Naive thymus-derived CD8-positive, alpha-beta T cell (primary cell): ENCODE measurements at regions not wholly inside any gene's neighbourhood (a gene's known extent, or its start where the extent isn't known, plus 50 kb on each side); places are given as distances from the start of the nearest gene placed in this dataset.

Source experiments
- ATAC-seq, 2 donors: fragments of 150-1000 bp; cut with Tn5 transposase in 1 of 2; sonication (Bioruptor Pico), chemical (Tn5 transposase) in 1 of 2; 1 replicate in 1 of 2; 2 replicates in 1 of 2; pipeline ENCODE4 v1.10.0; 2021; ENCODE audit warnings: mild to moderate bottlenecking in 2 of 2, moderate library complexity in 2 of 2
- POLR2A ChIA-PET: fragments of 350-600 bp; sonication (Branson Sonifier 250); formaldehyde crosslinking; loops from one replicate; lab custom pipeline; 2021; ENCODE audit warnings: antibody characterized with exemption; lab: Charles Lee
- DNase-seq, 10 donors: peaks; one replicate each; pipeline versions ENCODE4 v3.0.0 to v3.0.0-alpha.2; 2020 to 2022
- H3K27ac Mint-ChIP-seq, 10 donors: one replicate each; pipeline ENCODE4 v1.8.0; 2020 to 2022; ENCODE audit warnings: mild to moderate bottlenecking in 10 of 10, mixed read lengths in 10 of 10, moderate library complexity in 4 of 10, inconsistent platforms in 1 of 10
- H3K27me3 Mint-ChIP-seq, 5 donors: one replicate each; pipeline ENCODE4 v1.8.0; 2021 to 2022; ENCODE audit warnings: mixed read lengths in 5 of 5
- H3K36me3 Mint-ChIP-seq, 3 donors: one replicate each; pipeline ENCODE4 v1.8.0; 2020 to 2022; ENCODE audit warnings: mixed read lengths in 3 of 3, mild to moderate bottlenecking in 2 of 3, inconsistent platforms in 1 of 3
- H3K4me1 Mint-ChIP-seq, 4 donors: one replicate each; pipeline ENCODE4 v1.8.0; 2021 to 2022; ENCODE audit warnings: mixed read lengths in 4 of 4
- H3K4me3 Mint-ChIP-seq, 10 donors: one replicate each; pipeline ENCODE4 v1.8.0; 2020 to 2022; ENCODE audit warnings: mild to moderate bottlenecking in 10 of 10, mixed read lengths in 10 of 10, moderate library complexity in 6 of 10, inconsistent platforms in 1 of 10
- H3K9me3 Mint-ChIP-seq, 9 donors: one replicate each; pipeline ENCODE4 v1.8.0; 2020 to 2022; ENCODE audit warnings: mixed read lengths in 9 of 9, mild to moderate bottlenecking in 3 of 9, inconsistent platforms in 1 of 9, moderate library complexity in 1 of 9

GRCh38 chr17:71530248-71530647 is 590.6 kb upstream of the SOX9 start:
- Mint-ChIP-seq H3K27me3 (no peaks in the 10 kb centered on the region), H3K4me3 (no peak overlapping the region), H3K36me3 (no peaks in the 10 kb centered on the region), H3K9me3 (peaks cover 0 to 16% (median 3%) of the 10 kb centered on the region in 9 donors), H3K27ac (no peak overlapping the region), H3K4me1 (no peaks in the 10 kb centered on the region)
- ATAC-seq (no peak), DNase-seq (no peak)
- POLR2A ChIA-PET = no interaction called here

- Mint-ChIP-seq H3K4me1 (no peaks in the 10 kb centered on the region), H3K9me3 (peaks cover 0 to 31% (median 0%) of the 10 kb centered on the region in 9 donors), H3K36me3 (no peaks in the 10 kb centered on the region), H3K27ac (no peak overlapping the region), H3K27me3 (no peaks in the 10 kb centered on the region), H3K4me3 (no peak overlapping the region)
- POLR2A ChIA-PET = no interaction called here
- ATAC-seq (no peak), DNase-seq (no peak)
Measured at GRCh38 chr17:71535321-71535720, 585.5 kb upstream of the SOX9 start.

GRCh38 chr17:71546419-71546818 is 574.4 kb upstream of the SOX9 start:
- peaks cover 0 to 23% (median 0%) of the 10 kb centered on the region in 9 donors for H3K9me3 Mint-ChIP-seq
- ATAC-seq (no peak), DNase-seq (no peak)
- no peak overlapping the region for H3K4me3 Mint-ChIP-seq
- H3K36me3 Mint-ChIP-seq = no peaks in the 10 kb centered on the region
- POLR2A ChIA-PET = no interaction called here
- H3K27me3 Mint-ChIP-seq = peaks cover 0 to 3% (median 0%) of the 10 kb centered on the region in 5 donors
- H3K27ac Mint-ChIP-seq = no peak overlapping the region
- no peaks in the 10 kb centered on the region for H3K4me1 Mint-ChIP-seq

GRCh38 chr17:71547904-71548303 is 572.9 kb upstream of the SOX9 start:
- no peaks in the 10 kb centered on the region for H3K4me1 Mint-ChIP-seq
- H3K9me3 Mint-ChIP-seq = peaks cover 0 to 24% (median 0%) of the 10 kb centered on the region in 9 donors
- H3K27me3 Mint-ChIP-seq = peaks cover 0 to 3% (median 0%) of the 10 kb centered on the region in 5 donors
- H3K36me3 Mint-ChIP-seq = no peaks in the 10 kb centered on the region
- no peak overlapping the region for H3K27ac Mint-ChIP-seq
- no peak for ATAC-seq
- POLR2A ChIA-PET = no interaction called here
- DNase-seq = no peak
- no peak overlapping the region for H3K4me3 Mint-ChIP-seq

- Mint-ChIP-seq H3K4me1 (no peaks in the 10 kb centered on the region), H3K27me3 (peaks cover 0 to 3% (median 0%) of the 10 kb centered on the region in 5 donors), H3K4me3 (no peak overlapping the region), H3K9me3 (peaks cover 0 to 21% (median 0%) of the 10 kb centered on the region in 9 donors), H3K36me3 (no peaks in the 10 kb centered on the region), H3K27ac (no peak overlapping the region)
- ATAC-seq = no peak
- POLR2A ChIA-PET = no interaction called here
- DNase-seq = no peak
Measured at GRCh38 chr17:71548540-71549190, 572.2 kb upstream of the SOX9 start.

- DNase-seq = no peak
- Mint-ChIP-seq H3K4me1 (no peaks in the 10 kb centered on the region), H3K9me3 (peaks cover 0 to 20% (median 0%) of the 10 kb centered on the region in 9 donors), H3K27me3 (peaks cover 0 to 2% (median 0%) of the 10 kb centered on the region in 5 donors), H3K27ac (no peak overlapping the region), H3K36me3 (no peaks in the 10 kb centered on the region), H3K4me3 (no peak overlapping the region)
- ATAC-seq = no peak
- POLR2A ChIA-PET = no interaction called here
Measured at GRCh38 chr17:71550675-71551074, 570.1 kb upstream of the SOX9 start.

GRCh38 chr17:71553381-71553780 is 567.4 kb upstream of the SOX9 start:
- no peaks in the 10 kb centered on the region for H3K4me1 Mint-ChIP-seq
- H3K27me3 Mint-ChIP-seq = peaks cover 0 to 2% (median 0%) of the 10 kb centered on the region in 5 donors
- no peak overlapping the region for H3K27ac Mint-ChIP-seq
- DNase-seq (no peak), ATAC-seq (no peak)
- no peaks in the 10 kb centered on the region for H3K36me3 Mint-ChIP-seq
- no peak overlapping the region for H3K4me3 Mint-ChIP-seq
- H3K9me3 Mint-ChIP-seq = peaks cover 0 to 18% (median 6%) of the 10 kb centered on the region in 9 donors
- POLR2A ChIA-PET = no interaction called here

- H3K4me3 Mint-ChIP-seq = no peak overlapping the region
- POLR2A ChIA-PET = no interaction called here
- ATAC-seq = no peak
- H3K36me3 Mint-ChIP-seq = no peaks in the 10 kb centered on the region
- no peaks in the 10 kb centered on the region for H3K4me1 Mint-ChIP-seq
- no peaks in the 10 kb centered on the region for H3K27me3 Mint-ChIP-seq
- no peak overlapping the region for H3K27ac Mint-ChIP-seq
- no peak for DNase-seq
- peaks cover 0 to 16% (median 6%) of the 10 kb centered on the region in 9 donors for H3K9me3 Mint-ChIP-seq
Measured at GRCh38 chr17:71558901-71559300, 561.9 kb upstream of the SOX9 start.

GRCh38 chr17:71572343-71572742 is 548.5 kb upstream of the SOX9 start:
- Mint-ChIP-seq H3K4me1 (no peaks in the 10 kb centered on the region), H3K27ac (no peak overlapping the region), H3K27me3 (no peaks in the 10 kb centered on the region), H3K36me3 (peaks cover 0 to 5% (median 0%) of the 10 kb centered on the region in 3 donors), H3K9me3 (peaks cover 0 to 22% (median 2%) of the 10 kb centered on the region in 9 donors), H3K4me3 (no peak overlapping the region)
- POLR2A ChIA-PET = no interaction called here
- DNase-seq (no peak), ATAC-seq (no peak)

GRCh38 chr17:71578446-71578845 is 542.4 kb upstream of the SOX9 start:
- Mint-ChIP-seq H3K27me3 (no peaks in the 10 kb centered on the region), H3K27ac (no peak overlapping the region), H3K4me1 (no peaks in the 10 kb centered on the region), H3K36me3 (peaks cover 0 to 6% (median 0%) of the 10 kb centered on the region in 3 donors), H3K4me3 (no peak overlapping the region), H3K9me3 (peaks cover 0 to 28% (median 14%) of the 10 kb centered on the region in 9 donors)
- ATAC-seq (no peak), DNase-seq (no peak)
- POLR2A ChIA-PET = no interaction called here

- Mint-ChIP-seq H3K9me3 (peaks cover 0 to 28% (median 12%) of the 10 kb centered on the region in 9 donors), H3K4me3 (no peak overlapping the region), H3K36me3 (peaks cover 0 to 6% (median 0%) of the 10 kb centered on the region in 3 donors), H3K27me3 (no peaks in the 10 kb centered on the region), H3K4me1 (no peaks in the 10 kb centered on the region), H3K27ac (no peak overlapping the region)
- ATAC-seq (no peak), DNase-seq (no peak)
- POLR2A ChIA-PET = no interaction called here
Measured at GRCh38 chr17:71580220-71580619, 540.6 kb upstream of the SOX9 start.

- peaks cover 0 to 17% (median 2%) of the 10 kb centered on the region in 9 donors for H3K9me3 Mint-ChIP-seq
- no peaks in the 10 kb centered on the region for H3K4me1 Mint-ChIP-seq
- H3K4me3 Mint-ChIP-seq = no peak overlapping the region
- POLR2A ChIA-PET = no interaction called here
- peaks cover 0 to 2% (median 0%) of the 10 kb centered on the region in 5 donors for H3K27me3 Mint-ChIP-seq
- H3K36me3 Mint-ChIP-seq = no peaks in the 10 kb centered on the region
- DNase-seq (no peak), ATAC-seq (no peak)
- H3K27ac Mint-ChIP-seq = no peak overlapping the region
Measured at GRCh38 chr17:71585540-71585939, 535.3 kb upstream of the SOX9 start.

- POLR2A ChIA-PET = no interaction called here
- no peak for DNase-seq
- H3K27ac Mint-ChIP-seq = no peak overlapping the region
- no peaks in the 10 kb centered on the region for H3K4me1 Mint-ChIP-seq
- ATAC-seq = no peak
- no peaks in the 10 kb centered on the region for H3K36me3 Mint-ChIP-seq
- H3K9me3 Mint-ChIP-seq = peaks cover 0 to 14% (median 0%) of the 10 kb centered on the region in 9 donors
- no peak overlapping the region for H3K4me3 Mint-ChIP-seq
- peaks cover 0 to 2% (median 0%) of the 10 kb centered on the region in 5 donors for H3K27me3 Mint-ChIP-seq
Measured at GRCh38 chr17:71592431-71592830, 528.4 kb upstream of the SOX9 start.

GRCh38 chr17:71593078-71593477 is 527.7 kb upstream of the SOX9 start:
- no peak overlapping the region for H3K27ac Mint-ChIP-seq
- no peaks in the 10 kb centered on the region for H3K36me3 Mint-ChIP-seq
- H3K9me3 Mint-ChIP-seq = peaks cover 0 to 11% (median 0%) of the 10 kb centered on the region in 9 donors
- ATAC-seq (no peak), DNase-seq (no peak)
- H3K4me3 Mint-ChIP-seq = no peak overlapping the region
- H3K4me1 Mint-ChIP-seq = no peaks in the 10 kb centered on the region
- H3K27me3 Mint-ChIP-seq = peaks cover 0 to 2% (median 0%) of the 10 kb centered on the region in 5 donors
- POLR2A ChIA-PET = no interaction called here
